Progenitor cell of endocrine pancreas (in vitro differentiated cells): ENCODE measurements at regions not wholly inside any gene's neighbourhood (a gene's known extent, or its start where the extent isn't known, plus 50 kb on each side); places are given as distances from the start of the nearest gene placed in this dataset.

Source experiments
- DNase-seq: peaks from one replicate; pipeline ENCODE4 v3.0.0; 2021; ENCODE audit warnings: low spot score; ENCODE audit not compliant: unreplicated experiment
- H3K27ac Mint-ChIP-seq: 2 replicates; pipeline ENCODE4 v1.8.0; 2021; ENCODE audit warnings: mild to moderate bottlenecking, moderate library complexity, mixed read lengths
- H3K27me3 Mint-ChIP-seq: 2 replicates; pipeline ENCODE4 v1.8.0; 2021; ENCODE audit warnings: mixed read lengths
- H3K36me3 Mint-ChIP-seq: 2 replicates; pipeline ENCODE4 v1.8.0; 2022; ENCODE audit warnings: mixed read lengths; ENCODE audit not compliant: insufficient read depth
- H3K4me1 Mint-ChIP-seq: 2 replicates; pipeline ENCODE4 v1.8.0; 2021; ENCODE audit warnings: low read depth, mixed read lengths
- H3K4me3 Mint-ChIP-seq: 2 replicates; pipeline ENCODE4 v1.8.0; 2021; ENCODE audit warnings: low read depth, mild to moderate bottlenecking, moderate library complexity, mixed read lengths
- H3K9me3 Mint-ChIP-seq: 2 replicates; pipeline ENCODE4 v1.8.0; 2021; ENCODE audit warnings: low read depth, mixed read lengths
- CTCF ChIP-seq: fragments of 200-600 bp; sonication (generic); IDR thresholded peaks from one replicate; pipeline ENCODE4 v1.5.0; 2021; ENCODE audit warnings: antibody characterized with exemption, mild to moderate bottlenecking; ENCODE audit not compliant: unreplicated experiment

- H3K4me3 Mint-ChIP-seq, result no peak overlapping the region
- peaks cover 4% of the 10 kb centered on the region for H3K4me1 Mint-ChIP-seq
- H3K36me3 Mint-ChIP-seq, result no peaks in the 10 kb centered on the region
- no peak overlapping the region for H3K27ac Mint-ChIP-seq
- TF ChIP-seq CTCF, result no peak
- H3K27me3 Mint-ChIP-seq, result no peaks in the 10 kb centered on the region
- DNase-seq, result no peak
- no peaks in the 10 kb centered on the region for H3K9me3 Mint-ChIP-seq
Measured at GRCh38 chr9:78563269-78563668, 266.3 kb downstream of the PSAT1 start.

GRCh38 chr9:78565481-78565880, 268.6 kb downstream of the PSAT1 start:
- no peaks in the 10 kb centered on the region for H3K4me1 Mint-ChIP-seq
- H3K36me3 Mint-ChIP-seq, result no peaks in the 10 kb centered on the region
- no peak overlapping the region for H3K4me3 Mint-ChIP-seq
- H3K27me3 Mint-ChIP-seq, result no peaks in the 10 kb centered on the region
- no peak for DNase-seq
- no peak for TF ChIP-seq CTCF
- no peaks in the 10 kb centered on the region for H3K9me3 Mint-ChIP-seq
- H3K27ac Mint-ChIP-seq, result no peak overlapping the region

- Mint-ChIP-seq H3K4me3 (no peak overlapping the region), H3K4me1 (no peaks in the 10 kb centered on the region), H3K27ac (no peak overlapping the region), H3K36me3 (no peaks in the 10 kb centered on the region), H3K27me3 (no peaks in the 10 kb centered on the region), H3K9me3 (no peaks in the 10 kb centered on the region)
- no peak for DNase-seq
- TF ChIP-seq CTCF, result no peak
Measured at GRCh38 chr9:78566521-78566920, 269.6 kb downstream of the PSAT1 start.

GRCh38 chr9:78566948-78567675, 270.2 kb downstream of the PSAT1 start:
- TF ChIP-seq CTCF, result no peak

GRCh38 chr9:78567693-78568092, 270.8 kb downstream of the PSAT1 start:
- no peak overlapping the region for H3K4me3 Mint-ChIP-seq
- no peaks in the 10 kb centered on the region for H3K9me3 Mint-ChIP-seq
- no peaks in the 10 kb centered on the region for H3K4me1 Mint-ChIP-seq
- TF ChIP-seq CTCF, result no peak
- DNase-seq, result no peak
- no peak overlapping the region for H3K27ac Mint-ChIP-seq
- no peaks in the 10 kb centered on the region for H3K36me3 Mint-ChIP-seq
- H3K27me3 Mint-ChIP-seq, result no peaks in the 10 kb centered on the region

More at GRCh38 chr9:78566948-78567675, 270.2 kb downstream of the PSAT1 start:
- Mint-ChIP-seq H3K9me3 (no peaks in the 10 kb centered on the region), H3K4me1 (no peaks in the 10 kb centered on the region), H3K36me3 (no peaks in the 10 kb centered on the region), H3K27ac (no peak overlapping the region), H3K27me3 (no peaks in the 10 kb centered on the region), H3K4me3 (no peak overlapping the region)
- DNase-seq, result no peak
